SK-N-SH treated with all-trans-retinoic acid at 6 μM for 48 hours (cell line): ENCODE measurements at regions not wholly inside any gene's neighbourhood (a gene's known extent, or its start where the extent isn't known, plus 50 kb on each side); places are given as distances from the start of the nearest gene placed in this dataset.

Experiments used
- ATAC-seq: fragments of 200-7000 bp; cut with Tn5 transposase; 3 replicates; pipeline ENCODE4 v1.9.1; 2020; ENCODE audit warnings: mild to moderate bottlenecking, moderate library complexity
- ARNTL ChIP-seq: fragments of 450-650 bp; formaldehyde crosslinking; IDR thresholded peaks from 2 replicates; pipeline ENCODE4 v1.5.0; 2020; ENCODE audit warnings: low read depth, mild to moderate bottlenecking, moderate library complexity, borderline replicate concordance
- BACH2 ChIP-seq: fragments of 250-450 bp; sonication (Bioruptor Pico); IDR thresholded peaks from 2 replicates; pipeline ENCODE4 v1.9.0; 2021; ENCODE audit warnings: mild to moderate bottlenecking, borderline replicate concordance
- CREB5 ChIP-seq: fragments of 250-450 bp; sonication (Bioruptor Pico); IDR thresholded peaks from 2 replicates; pipeline ENCODE4 v1.5.1; 2020; ENCODE audit warnings: low read depth, mild to moderate bottlenecking, moderate library complexity
- CSDC2 ChIP-seq: fragments of 250-450 bp; sonication (Bioruptor Pico); IDR thresholded peaks from 2 replicates; pipeline ENCODE4 v1.5.0; 2020; ENCODE audit warnings: mild to moderate bottlenecking, moderate library complexity
- CSRNP3 ChIP-seq: fragments of 250-450 bp; sonication (Bioruptor Pico); IDR thresholded peaks from 2 replicates; pipeline ENCODE4 v1.5.1; 2021; ENCODE audit warnings: mild to moderate bottlenecking, moderate library complexity
- ESRRG ChIP-seq: fragments of 250-450 bp; sonication (Bioruptor Pico); IDR thresholded peaks from 2 replicates; pipeline ENCODE4 v1.6.1; 2021; ENCODE audit warnings: mild to moderate bottlenecking
- GLIS3 ChIP-seq: fragments of 250-450 bp; sonication (Bioruptor Pico); IDR thresholded peaks from 2 replicates; pipeline ENCODE4 v1.5.0; 2020; ENCODE audit warnings: mild to moderate bottlenecking, moderate library complexity
- ISL1 ChIP-seq: fragments of 250-450 bp; sonication (Bioruptor Pico); IDR thresholded peaks from 2 replicates; pipeline ENCODE4 v2.1.2; 2022; ENCODE audit warnings: mild to moderate bottlenecking, moderate library complexity
- OSR1 ChIP-seq: fragments of 250-450 bp; sonication (Bioruptor Pico); IDR thresholded peaks from 2 replicates; pipeline ENCODE4 v1.8.0; 2022; ENCODE audit warnings: moderate library complexity, mild to moderate bottlenecking, inconsistent platforms
- PATZ1 ChIP-seq: fragments of 250-450 bp; sonication (Bioruptor Pico); IDR thresholded peaks from 2 replicates; pipeline ENCODE4 v1.8.0; 2020; ENCODE audit warnings: mild to moderate bottlenecking, moderate library complexity, borderline replicate concordance
- POU6F1 ChIP-seq: fragments of 250-450 bp; sonication (Bioruptor Pico); IDR thresholded peaks from 2 replicates; pipeline ENCODE4 v1.8.0; 2021; ENCODE audit warnings: low read depth, mild to moderate bottlenecking, moderate library complexity, borderline replicate concordance
- PPARA ChIP-seq: fragments of 250-450 bp; sonication (Bioruptor Pico); IDR thresholded peaks from 2 replicates; pipeline ENCODE4 v1.5.0; 2020; ENCODE audit warnings: mild to moderate bottlenecking, borderline replicate concordance
- RARB ChIP-seq: fragments of 250-450 bp; sonication (Bioruptor Pico); IDR thresholded peaks from 2 replicates; pipeline ENCODE4 v1.8.0; 2021; ENCODE audit warnings: mild to moderate bottlenecking, moderate library complexity
- TCF4 ChIP-seq: fragments of 250-450 bp; sonication (Bioruptor Pico); IDR thresholded peaks from 2 replicates; pipeline ENCODE4 v1.8.0; 2021; ENCODE audit warnings: mild to moderate bottlenecking, moderate library complexity, borderline replicate concordance
- TOX ChIP-seq: fragments of 250-450 bp; sonication (Bioruptor Pico); IDR thresholded peaks from 2 replicates; pipeline ENCODE4 v1.8.0; 2021; ENCODE audit warnings: mild to moderate bottlenecking, moderate library complexity, borderline replicate concordance
- TSHZ2 ChIP-seq: fragments of 250-450 bp; sonication (Bioruptor Pico); IDR thresholded peaks from 2 replicates; pipeline ENCODE4 v1.5.0; 2020; ENCODE audit warnings: mild to moderate bottlenecking, moderate library complexity
- ZC3H10 ChIP-seq: fragments of 250-450 bp; sonication (Bioruptor Pico); IDR thresholded peaks from 2 replicates; pipeline ENCODE4 v1.5.1; 2021; ENCODE audit warnings: mild to moderate bottlenecking, moderate library complexity
- ZFP3 ChIP-seq: fragments of 250-450 bp; sonication (Bioruptor Pico); IDR thresholded peaks from 2 replicates; pipeline ENCODE4 v1.5.0; 2020; ENCODE audit warnings: mild to moderate bottlenecking, moderate library complexity
- ZFP30 ChIP-seq: fragments of 450-650 bp; formaldehyde crosslinking; IDR thresholded peaks from 2 replicates; pipeline ENCODE4 v1.5.0; 2022; ENCODE audit warnings: mild to moderate bottlenecking, moderate library complexity
- ZNF565 ChIP-seq: fragments of 450-650 bp; formaldehyde crosslinking; conservative IDR thresholded peaks from 2 replicates; pipeline ENCODE4 v1.5.0; 2020; ENCODE audit warnings: low read depth, mild to moderate bottlenecking, moderate library complexity
- ZNF8 ChIP-seq: fragments of 450-650 bp; formaldehyde crosslinking; IDR thresholded peaks from 2 replicates; pipeline ENCODE4 v1.5.0; 2020; ENCODE audit warnings: mild to moderate bottlenecking, moderate library complexity

GRCh38 chr14:62093736-62094135 lies 331.5 kb downstream of the SNAPC1 start:
- ATAC-seq: no peak
- TF ChIP-seq TSHZ2 (CRISPR knock-in tag): no peak
- TF ChIP-seq RARB (CRISPR knock-in tag): no peak
- TF ChIP-seq ZNF565 (CRISPR knock-in tag): no peak
- no peak for TF ChIP-seq CSRNP3 (CRISPR knock-in tag)
- TF ChIP-seq CSDC2 (CRISPR knock-in tag): no peak
- no peak for TF ChIP-seq BACH2 (CRISPR knock-in tag)
- TF ChIP-seq PATZ1 (CRISPR knock-in tag): no peak
- TF ChIP-seq CREB5 (CRISPR knock-in tag): no peak
- no peak for TF ChIP-seq PPARA (CRISPR knock-in tag)
- TF ChIP-seq POU6F1 (CRISPR knock-in tag): no peak
- no peak for TF ChIP-seq ZFP3 (CRISPR knock-in tag)
- TF ChIP-seq ISL1 (CRISPR knock-in tag): no peak
- no peak for TF ChIP-seq OSR1 (CRISPR knock-in tag)
- no peak for TF ChIP-seq ZNF8 (CRISPR knock-in tag)
- TF ChIP-seq ZFP30 (CRISPR knock-in tag): no peak
- no peak for TF ChIP-seq ESRRG (CRISPR knock-in tag)
- no peak for TF ChIP-seq GLIS3 (CRISPR knock-in tag)
- TF ChIP-seq TOX: no peak
- TF ChIP-seq TCF4: no peak

- TF ChIP-seq OSR1 (CRISPR knock-in tag): no peak
- no peak for TF ChIP-seq CREB5 (CRISPR knock-in tag)
- TF ChIP-seq PPARA (CRISPR knock-in tag): no peak
- no peak for TF ChIP-seq ARNTL (CRISPR knock-in tag)
- no peak for TF ChIP-seq ZC3H10 (CRISPR knock-in tag)
- no peak for ATAC-seq
Observed at GRCh38 chr14:62097072-62097471, 334.9 kb downstream of the SNAPC1 start.

GRCh38 chr14:62097824-62098223 lies 335.6 kb downstream of the SNAPC1 start:
- ATAC-seq: no peak
- TF ChIP-seq ISL1 (CRISPR knock-in tag): no peak
- no peak for TF ChIP-seq POU6F1 (CRISPR knock-in tag)
- no peak for TF ChIP-seq RARB (CRISPR knock-in tag)
- TF ChIP-seq OSR1 (CRISPR knock-in tag): no peak
- TF ChIP-seq TOX: no peak
- TF ChIP-seq CSRNP3 (CRISPR knock-in tag): no peak
- TF ChIP-seq ZFP30 (CRISPR knock-in tag): no peak
